Endodermal cell (in vitro differentiated cells): ENCODE measurements at regions not wholly inside any gene's neighbourhood (a gene's known extent, or its start where the extent isn't known, plus 50 kb on each side); places are given as distances from the start of the nearest gene placed in this dataset.

Experiments used
- DNase-seq: peaks from one replicate; pipeline ENCODE4 v3.0.0-alpha.2; 2017
- H3K27ac ChIP-seq: 2 replicates; pipeline ENCODE4 v1.5.1; 2013; ENCODE audit warnings: mild to moderate bottlenecking, low read depth, low read length, moderate library complexity
- H3K27me3 ChIP-seq: 2 replicates; pipeline ENCODE4 v1.6.1; 2013; ENCODE audit warnings: mild to moderate bottlenecking, low read length, moderate library complexity; ENCODE audit not compliant: insufficient read depth, control insufficient read depth, poor library complexity, severe bottlenecking
- H3K36me3 ChIP-seq: 2 replicates; pipeline ENCODE4 v1.7.0; 2013; ENCODE audit warnings: mild to moderate bottlenecking, low read length, moderate library complexity; ENCODE audit not compliant: control insufficient read depth, insufficient read depth
- H3K4me1 ChIP-seq: one replicate; pipeline ENCODE4 v1.7.0; 2013; ENCODE audit warnings: low read length; ENCODE audit not compliant: control insufficient read depth, insufficient read depth
- H3K4me3 ChIP-seq: 2 replicates; pipeline ENCODE4 v1.5.1; 2013; ENCODE audit warnings: mild to moderate bottlenecking, low read length, moderate library complexity
- H3K9ac ChIP-seq: 2 replicates; pipeline ENCODE4 v1.6.1; 2013; ENCODE audit warnings: mild to moderate bottlenecking, low read length, moderate library complexity; ENCODE audit not compliant: poor library complexity, severe bottlenecking; ENCODE audit errors: extremely low read depth
- H3K9me3 ChIP-seq: 2 replicates; pipeline ENCODE4 v1.6.1; 2013; ENCODE audit warnings: mild to moderate bottlenecking, low read length, moderate library complexity; ENCODE audit not compliant: control insufficient read depth
- H3K27ac Mint-ChIP-seq: 2 replicates; pipeline ENCODE4 v1.8.0; 2020; ENCODE audit warnings: mixed read lengths
- H3K27me3 Mint-ChIP-seq: 2 replicates; pipeline ENCODE4 v1.8.0; 2021; ENCODE audit warnings: mild to moderate bottlenecking, mixed read lengths; ENCODE audit not compliant: insufficient read depth
- H3K36me3 Mint-ChIP-seq: 2 replicates; pipeline ENCODE4 v1.8.0; 2020; ENCODE audit warnings: low read depth, mixed read lengths
- H3K4me1 Mint-ChIP-seq: 2 replicates; pipeline ENCODE4 v1.8.0; 2020; ENCODE audit warnings: mixed read lengths
- H3K4me3 Mint-ChIP-seq: 2 replicates; pipeline ENCODE4 v1.8.0; 2020; ENCODE audit warnings: mild to moderate bottlenecking, moderate library complexity, mixed read lengths
- H3K9me3 Mint-ChIP-seq: 2 replicates; pipeline ENCODE4 v1.8.0; 2020; ENCODE audit warnings: mild to moderate bottlenecking, mixed read lengths
- CTCF ChIP-seq: fragments of 200-600 bp; sonication (generic); conservative IDR thresholded peaks from 2 replicates; pipeline ENCODE4 v1.5.0; 2021; ENCODE audit warnings: antibody characterized with exemption, mild to moderate bottlenecking
- WGBS, 2 experiments: methylation state at CpG; one replicate each; pipeline versions ENCODE4 v1.1.5 to v1.1.7; 2013; ENCODE audit warnings: missing lambda C conversion rate in 2 of 2, mixed read lengths in 1 of 2; ENCODE audit not compliant: insufficient coverage in 1 of 2, insufficient read length in 1 of 2; 5-methylcytosine and 5-hydroxymethylcytosine counted together

GRCh38 chr3:23146163-23146562 lies 57.0 kb upstream of the UBE2E2 start:
- TF ChIP-seq CTCF: no peak
- Mint-ChIP-seq H3K27ac (no peak overlapping the region), H3K27me3 (no peaks in the 10 kb centered on the region), H3K36me3 (no peaks in the 10 kb centered on the region), H3K4me3 (no peak overlapping the region), H3K4me1 (no peaks in the 10 kb centered on the region), H3K9me3 (no peaks in the 10 kb centered on the region)
- 86 to 95% methylated on average over 1 to 2 of the region's 2 CpGs for WGBS, 2 experiments
- no peak overlapping the region for H3K4me3 ChIP-seq
- DNase-seq: no peak
- H3K36me3 ChIP-seq: no peaks in the 10 kb centered on the region
- no peaks in the 10 kb centered on the region for H3K9me3 ChIP-seq
- H3K4me1 ChIP-seq: no peaks in the 10 kb centered on the region
- no peak overlapping the region for H3K9ac ChIP-seq
- no peaks in the 10 kb centered on the region for H3K27me3 ChIP-seq
- H3K27ac ChIP-seq: no peak overlapping the region

- Mint-ChIP-seq H3K4me1 (no peaks in the 10 kb centered on the region), H3K36me3 (no peaks in the 10 kb centered on the region), H3K4me3 (no peak overlapping the region), H3K9me3 (peaks cover 10% of the 10 kb centered on the region), H3K27ac (no peak overlapping the region), H3K27me3 (no peaks in the 10 kb centered on the region)
- Histone ChIP-seq H3K36me3 (no peaks in the 10 kb centered on the region), H3K27ac (no peak overlapping the region), H3K27me3 (no peaks in the 10 kb centered on the region), H3K4me3 (no peak overlapping the region), H3K9me3 (peaks cover 5% of the 10 kb centered on the region), H3K4me1 (no peaks in the 10 kb centered on the region), H3K9ac (no peak overlapping the region)
- no peak for DNase-seq
- no peak for TF ChIP-seq CTCF
Measured at GRCh38 chr3:23152989-23153388, 50.1 kb upstream of the UBE2E2 start.
